BE2C (cell line): ENCODE measurements at regions not wholly inside any gene's neighbourhood (a gene's known extent, or its start where the extent isn't known, plus 50 kb on each side); places are given as distances from the start of the nearest gene placed in this dataset.
"Not testable (repeated sequence)": the region's sequence is repeated elsewhere in the genome, so short reads cannot be mapped to it uniquely, and the experiment has no call there.

Experiments
- DNase-seq: peaks from one replicate; pipeline ENCODE4 v3.0.0-alpha.2; 2020
- H3K27me3 ChIP-seq: fragments of 250-450 bp; sonication (Bioruptor Pico); 2 replicates; pipeline ENCODE4 v1.5.1; 2020; ENCODE audit warnings: mild to moderate bottlenecking
- H3K36me3 ChIP-seq: fragments of 250-450 bp; sonication (Bioruptor Pico); 2 replicates; pipeline ENCODE4 v1.5.1; 2020; ENCODE audit warnings: mild to moderate bottlenecking
- H3K4me1 ChIP-seq: fragments of 250-450 bp; sonication (Bioruptor Pico); 2 replicates; pipeline ENCODE4 v1.5.1; 2020
- H3K4me3 ChIP-seq: 2 replicates; pipeline ENCODE4 v1.5.1; 2011; ENCODE audit warnings: low read depth, low read length
- H3K9me3 ChIP-seq: fragments of 250-450 bp; sonication (Bioruptor Pico); 2 replicates; pipeline ENCODE4 v1.5.1; 2020
- CTCF ChIP-seq: IDR thresholded peaks from 2 replicates; pipeline ENCODE4 v1.5.1; 2012; ENCODE audit warnings: mild to moderate bottlenecking, low read depth, low read length

- no peak for DNase-seq
Measured at GRCh38 chr5:84961193-84961592, 576.5 kb upstream of the EDIL3 start.

GRCh38 chr5:84961903-84962302, 577.2 kb upstream of the EDIL3 start:
- Histone ChIP-seq H3K27me3 (no peaks in the 10 kb centered on the region), H3K4me3 (no peak overlapping the region), H3K9me3 (no peaks in the 10 kb centered on the region), H3K4me1 (peaks cover 8% of the 10 kb centered on the region; the same call in 1 of the 2 replicates), H3K36me3 (no peaks in the 10 kb centered on the region)
- no peak for DNase-seq
- no peak for TF ChIP-seq CTCF

More at GRCh38 chr5:84961193-84961592, 576.5 kb upstream of the EDIL3 start:
- TF ChIP-seq CTCF, result no peak
- Histone ChIP-seq H3K4me3 (no peak overlapping the region), H3K4me1 (peaks cover 8% of the 10 kb centered on the region; the same call in 1 of the 2 replicates), H3K36me3 (no peaks in the 10 kb centered on the region), H3K9me3 (no peaks in the 10 kb centered on the region), H3K27me3 (no peaks in the 10 kb centered on the region)

GRCh38 chr5:84983093-84983492, 598.4 kb upstream of the EDIL3 start:
- DNase-seq, result no peak
- Histone ChIP-seq H3K36me3 (no peaks in the 10 kb centered on the region), H3K4me3 (no peak overlapping the region), H3K9me3 (no peaks in the 10 kb centered on the region), H3K4me1 (peaks cover 5% of the 10 kb centered on the region), H3K27me3 (no peaks in the 10 kb centered on the region)
- TF ChIP-seq CTCF, result no peak

- no peak for DNase-seq
- Histone ChIP-seq H3K27me3 (no peaks in the 10 kb centered on the region), H3K9me3 (no peaks in the 10 kb centered on the region), H3K4me3 (no peak overlapping the region), H3K36me3 (no peaks in the 10 kb centered on the region), H3K4me1 (peaks cover 5% of the 10 kb centered on the region)
- TF ChIP-seq CTCF, result no peak
Measured at GRCh38 chr5:84985148-84985547, 600.5 kb upstream of the EDIL3 start.

- H3K9me3 ChIP-seq, result no peaks in the 10 kb centered on the region; the same call in 1 of the 2 replicates
- H3K36me3 ChIP-seq, result no peaks in the 10 kb centered on the region
- no peak overlapping the region for H3K4me3 ChIP-seq
- no peak for TF ChIP-seq CTCF
- H3K4me1 ChIP-seq, result peaks cover 9% of the 10 kb centered on the region
- no peaks in the 10 kb centered on the region for H3K27me3 ChIP-seq
- DNase-seq, result no peak
Measured at GRCh38 chr5:84986688-84987087, 602.0 kb upstream of the EDIL3 start.

GRCh38 chr5:85000671-85001070, 616.0 kb upstream of the EDIL3 start:
- no peak for TF ChIP-seq CTCF

GRCh38 chr5:85002026-85002425, 617.3 kb upstream of the EDIL3 start:
- DNase-seq, H3K9me3 ChIP-seq, H3K27me3 ChIP-seq, H3K36me3 ChIP-seq, H3K4me1 ChIP-seq, H3K4me3 ChIP-seq: not testable (repeated sequence)

More at GRCh38 chr5:85000671-85001070, 616.0 kb upstream of the EDIL3 start:
- Histone ChIP-seq H3K36me3 (no peaks in the 10 kb centered on the region), H3K27me3 (no peaks in the 10 kb centered on the region), H3K4me3 (no peak overlapping the region), H3K9me3 (no peaks in the 10 kb centered on the region), H3K4me1 (peaks cover 8% of the 10 kb centered on the region)
- no peak for DNase-seq
